Spleen (tissue), 11 donors: ENCODE measurements at regions not wholly inside any gene's neighbourhood (a gene's known extent, or its start where the extent isn't known, plus 50 kb on each side); places are given as distances from the start of the nearest gene placed in this dataset.

Source experiments
- DNase-seq: peaks from one replicate; pipeline ENCODE4 v3.0.0-alpha.2; 2020
- H3K27ac ChIP-seq, 8 donors: fragments of 200-600 bp; sonication (generic) in 7 of 8; 1 replicate in 4 of 8; 2 replicates in 4 of 8; pipeline versions ENCODE4 v1.5.0 to v1.8.0; 2016 to 2021; ENCODE audit warnings: inconsistent platforms in 4 of 8, mild to moderate bottlenecking in 4 of 8, moderate library complexity in 1 of 8
- H3K27me3 ChIP-seq, 7 donors: fragments of 200-600 bp; sonication (generic) in 6 of 7; replicated peaks in 1 of 7; 1 replicate in 4 of 7; 2 replicates in 3 of 7; pipeline versions ENCODE4 v1.5.0 to v1.8.0; 2016 to 2021; ENCODE audit warnings: inconsistent platforms in 3 of 7, mild to moderate bottlenecking in 1 of 7
- H3K36me3 ChIP-seq, 6 donors: fragments of 200-600 bp; sonication (generic) in 5 of 6; 1 replicate in 4 of 6; 2 replicates in 2 of 6; pipeline versions ENCODE4 v1.5.0 to v1.8.0; 2016 to 2021; ENCODE audit warnings: inconsistent platforms in 2 of 6
- H3K4me1 ChIP-seq, 6 donors: fragments of 200-600 bp; sonication (generic) in 5 of 6; 1 replicate in 3 of 6; 2 replicates in 3 of 6; pipeline versions ENCODE4 v1.5.0 to v1.8.0; 2016 to 2021; ENCODE audit warnings: inconsistent platforms in 3 of 6
- H3K4me3 ChIP-seq, 8 donors: fragments of 200-600 bp; sonication (generic) in 7 of 8; 1 replicate in 4 of 8; 2 replicates in 4 of 8; pipeline versions ENCODE4 v1.5.0 to v1.8.0; 2016 to 2021; ENCODE audit warnings: inconsistent platforms in 4 of 8, mild to moderate bottlenecking in 4 of 8, moderate library complexity in 2 of 8
- H3K9me3 ChIP-seq, 8 donors: fragments of 200-600 bp; sonication (generic) in 7 of 8; 1 replicate in 4 of 8; 2 replicates in 4 of 8; pipeline versions ENCODE4 v1.5.0 to v1.8.0; 2016 to 2021; ENCODE audit warnings: inconsistent platforms in 4 of 8
- CTCF ChIP-seq, 11 experiments: fragments of 200-600 bp in 7 of 11; fragments of 450-650 bp in 4 of 11; sonication (generic) in 4 of 11; IDR thresholded peaks in 8 of 11; conservative IDR thresholded peaks in 3 of 11; 1 replicate in 7 of 11; 2 replicates in 4 of 11; pipeline versions ENCODE4 v1.4.0 to v1.8.0; 2016 to 2021; ENCODE audit warnings: antibody characterized with exemption in 11 of 11, inconsistent platforms in 4 of 11, mild to moderate bottlenecking in 1 of 11
- POLR2A ChIP-seq, 3 donors: fragments of 450-650 bp; IDR thresholded peaks; one replicate each; pipeline ENCODE4 v1.5.1; 2017; ENCODE audit warnings: antibody characterized with exemption in 3 of 3, mild to moderate bottlenecking in 1 of 3
- POLR2AphosphoS5 ChIP-seq, 3 donors: sonication (generic); formaldehyde crosslinking; IDR thresholded peaks; one replicate each; pipeline ENCODE4 v1.5.1; 2017; ENCODE audit warnings: antibody characterized with exemption in 3 of 3
- WGBS, 5 donors: extraction: QIAGEN DNeasy Blood & Tissue Kit in 3 of 5; methylation state at CpG; one replicate each; pipeline versions ENCODE4 v1.1.5 to v1.1.7; 2013 to 2018; 5-methylcytosine and 5-hydroxymethylcytosine counted together
- intact Hi-C: fragments of 100-400 bp; cut with DNase I; formaldehyde crosslinking; loops from one replicate; pipeline ENCODE4 v1.15.0; 2023; ENCODE audit warnings: low total_unique reads
- donor health status: healthy with polysubstance abuse.
- donor health status: DM: no; HTN: no; CAD: no; lungs with moderate emphysema.
- donor health status: DM: no; HTN: no; CAD: no.
- donor health status: Bipolar disorder and iron deficiency.
- donor health status: healthy.
- donor health status: DM: no; HTN: no; CAD: no.
- donor health status: DM: yes; HTN: yes; CAD: no.

GRCh38 chr3:83835040-83835439, 1123.7 kb upstream of the CADM2 start:
- Histone ChIP-seq H3K27me3 (no peaks in the 10 kb centered on the region), H3K4me3 (no peak overlapping the region), H3K4me1 (no peaks in the 10 kb centered on the region), H3K27ac (no peak overlapping the region), H3K36me3 (no peaks in the 10 kb centered on the region), H3K9me3 (peaks cover 0 to 43% (median 30%) of the 10 kb centered on the region in 8 donors)
- TF ChIP-seq POLR2A (IDR thresholded peaks at IDR 0.05) = no peak
- TF ChIP-seq POLR2AphosphoS5 (IDR thresholded peaks at IDR 0.05) = no peak
- no peak for TF ChIP-seq CTCF (IDR thresholded peaks at IDR 0.05 in 8 of 11, conservative IDR thresholded peaks at IDR 0.05 in 3 of 11)
- DNase-seq = no peak
- 82 to 95% (median 91%) methylated on average over 4 of the region's 4 CpGs for WGBS, 5 donors
- intact Hi-C loops = no loop called here

GRCh38 chr3:83842511-83842910, 1116.3 kb upstream of the CADM2 start:
- H3K27me3 ChIP-seq = no peaks in the 10 kb centered on the region

GRCh38 chr3:83843716-83844115, 1115.1 kb upstream of the CADM2 start:
- no peak for TF ChIP-seq CTCF (IDR thresholded peaks at IDR 0.05 in 8 of 11, conservative IDR thresholded peaks at IDR 0.05 in 3 of 11)
- no peak for TF ChIP-seq POLR2A (IDR thresholded peaks at IDR 0.05)
- TF ChIP-seq POLR2AphosphoS5 (IDR thresholded peaks at IDR 0.05) = no peak
- intact Hi-C loops = no loop called here
- Histone ChIP-seq H3K9me3 (peaks cover 0 to 19% (median 8%) of the 10 kb centered on the region in 8 donors), H3K4me3 (no peak overlapping the region), H3K27ac (no peak overlapping the region), H3K36me3 (no peaks in the 10 kb centered on the region), H3K27me3 (no peaks in the 10 kb centered on the region), H3K4me1 (no peaks in the 10 kb centered on the region)
- WGBS, 5 donors = 61 to 100% (median 87%) methylated on average over 2 of the region's 2 CpGs
- DNase-seq = no peak

More at GRCh38 chr3:83842511-83842910, 1116.3 kb upstream of the CADM2 start:
- no peak overlapping the region for H3K27ac ChIP-seq
- H3K4me1 ChIP-seq = no peaks in the 10 kb centered on the region
- intact Hi-C loops = no loop called here
- DNase-seq = no peak
- H3K4me3 ChIP-seq = no peak overlapping the region
- H3K9me3 ChIP-seq = peaks cover 0 to 20% (median 14%) of the 10 kb centered on the region in 8 donors
- TF ChIP-seq CTCF (IDR thresholded peaks at IDR 0.05 in 8 of 11, conservative IDR thresholded peaks at IDR 0.05 in 3 of 11) (no peak), POLR2A (IDR thresholded peaks at IDR 0.05) (no peak), POLR2AphosphoS5 (IDR thresholded peaks at IDR 0.05) (no peak)
- 59 to 76% (median 69%) methylated on average over 1 of the region's 1 CpG for WGBS, 5 donors
- H3K36me3 ChIP-seq = no peaks in the 10 kb centered on the region

GRCh38 chr3:83849106-83849730, 1109.6 kb upstream of the CADM2 start:
- 75 to 94% (median 86%) methylated on average over 1 of the region's 1 CpG for WGBS, 5 donors
- H3K9me3 ChIP-seq = peaks cover 0 to 7% (median 0%) of the 10 kb centered on the region in 8 donors
- no peaks in the 10 kb centered on the region for H3K27me3 ChIP-seq
- no peaks in the 10 kb centered on the region for H3K4me1 ChIP-seq
- no peak overlapping the region for H3K4me3 ChIP-seq
- TF ChIP-seq POLR2AphosphoS5 (IDR thresholded peaks at IDR 0.05) = no peak
- intact Hi-C loops = no loop called here
- no peaks in the 10 kb centered on the region for H3K36me3 ChIP-seq
- no peak for DNase-seq
- H3K27ac ChIP-seq = no peak overlapping the region
